ENCODE measurements at regions not wholly inside any gene's neighbourhood (a gene's known extent, or its start where the extent isn't known, plus 50 kb on each side); places are given as distances from the start of the nearest gene placed in this dataset.
"Not testable (repeated sequence)": the region's sequence is repeated elsewhere in the genome, so short reads cannot be mapped to it uniquely, and the experiment has no call there.

- DNase-seq = no peak
These were observed 107.5 kb upstream of the RBPJ start for GRCh38 chr4:26213317-26213716.

DNA sequence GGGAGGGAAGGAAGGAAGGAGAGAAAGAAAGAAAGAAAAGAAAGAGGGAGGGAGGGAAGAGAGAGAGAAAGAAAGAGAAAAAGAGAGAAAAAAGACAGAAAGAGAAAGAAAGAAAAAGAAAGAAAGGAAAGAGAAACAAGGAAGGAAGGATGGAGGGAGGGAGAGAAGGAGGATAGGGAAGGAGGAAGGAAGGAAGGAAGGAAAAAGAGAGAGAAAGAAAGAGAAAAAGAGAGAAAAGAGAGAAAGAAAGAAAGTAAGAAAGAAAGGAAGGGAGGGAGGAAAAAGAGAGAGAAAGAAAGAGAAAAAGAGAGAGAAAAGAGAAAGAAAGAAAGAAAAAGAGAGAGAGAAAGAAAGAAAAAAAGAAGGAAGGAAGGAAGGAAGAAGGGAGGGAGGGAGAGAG, 105.8 kb upstream of the RBPJ start:
- DNase-seq = no peak

- no peak for DNase-seq
These were observed 105.1 kb upstream of the RBPJ start for GRCh38 chr4:26215725-26216124.

DNA sequence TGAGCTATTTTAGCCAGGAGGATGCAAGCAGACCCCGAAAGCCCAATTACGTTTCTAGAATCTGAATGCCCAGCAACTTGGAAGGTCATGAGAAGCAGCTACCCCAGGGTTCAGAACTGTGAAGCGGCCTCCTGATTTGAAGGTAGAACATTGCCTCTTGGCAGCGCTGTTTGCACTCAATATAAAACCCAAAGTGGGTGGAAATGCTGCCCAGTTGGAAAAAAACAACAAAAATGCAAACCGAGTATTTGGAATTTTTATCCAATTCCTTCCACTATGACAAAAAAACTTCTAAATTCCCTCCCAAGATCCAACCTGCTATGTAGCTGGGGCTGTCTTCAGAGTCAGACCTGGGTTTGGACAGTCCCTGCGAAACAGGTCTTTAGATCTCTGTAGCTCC, 103.3 kb upstream of the RBPJ start:
- no peak for DNase-seq

DNA sequence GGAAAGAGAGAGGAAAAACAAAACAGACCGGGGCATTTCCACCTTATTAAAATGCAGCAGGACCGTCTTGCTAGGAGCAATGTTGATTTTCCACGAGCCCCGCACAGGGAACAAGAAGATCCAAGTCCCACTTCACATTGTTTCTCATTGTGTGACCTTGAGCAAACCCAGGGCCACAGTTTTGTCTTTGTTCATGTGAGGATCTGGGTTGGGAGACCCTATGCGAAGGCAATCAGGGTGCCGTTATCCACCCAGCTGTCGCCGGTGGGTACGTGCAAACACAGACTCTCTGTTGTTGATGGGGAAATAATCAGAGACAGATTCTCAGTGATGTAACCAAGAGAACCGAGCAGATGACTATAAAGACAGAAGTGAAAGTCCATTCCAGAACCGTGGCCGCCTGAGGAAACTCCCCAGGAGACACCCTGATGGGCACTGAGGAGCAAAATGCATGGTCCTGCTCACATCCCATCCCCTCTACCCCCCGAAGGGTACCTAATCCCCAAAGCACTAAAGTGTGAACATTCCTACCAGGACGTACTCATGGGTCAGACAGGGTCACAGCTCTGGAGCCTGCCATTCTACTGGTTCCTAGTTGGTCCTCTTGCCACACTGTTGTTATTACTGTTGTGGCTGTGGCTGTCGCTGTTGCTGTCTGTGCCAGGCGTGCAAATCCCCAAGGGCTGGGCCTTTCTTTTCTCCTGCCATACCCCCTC, 102.7 kb upstream of the RBPJ start:
- DNase-seq = peak; percentile 86 to 89

DNA sequence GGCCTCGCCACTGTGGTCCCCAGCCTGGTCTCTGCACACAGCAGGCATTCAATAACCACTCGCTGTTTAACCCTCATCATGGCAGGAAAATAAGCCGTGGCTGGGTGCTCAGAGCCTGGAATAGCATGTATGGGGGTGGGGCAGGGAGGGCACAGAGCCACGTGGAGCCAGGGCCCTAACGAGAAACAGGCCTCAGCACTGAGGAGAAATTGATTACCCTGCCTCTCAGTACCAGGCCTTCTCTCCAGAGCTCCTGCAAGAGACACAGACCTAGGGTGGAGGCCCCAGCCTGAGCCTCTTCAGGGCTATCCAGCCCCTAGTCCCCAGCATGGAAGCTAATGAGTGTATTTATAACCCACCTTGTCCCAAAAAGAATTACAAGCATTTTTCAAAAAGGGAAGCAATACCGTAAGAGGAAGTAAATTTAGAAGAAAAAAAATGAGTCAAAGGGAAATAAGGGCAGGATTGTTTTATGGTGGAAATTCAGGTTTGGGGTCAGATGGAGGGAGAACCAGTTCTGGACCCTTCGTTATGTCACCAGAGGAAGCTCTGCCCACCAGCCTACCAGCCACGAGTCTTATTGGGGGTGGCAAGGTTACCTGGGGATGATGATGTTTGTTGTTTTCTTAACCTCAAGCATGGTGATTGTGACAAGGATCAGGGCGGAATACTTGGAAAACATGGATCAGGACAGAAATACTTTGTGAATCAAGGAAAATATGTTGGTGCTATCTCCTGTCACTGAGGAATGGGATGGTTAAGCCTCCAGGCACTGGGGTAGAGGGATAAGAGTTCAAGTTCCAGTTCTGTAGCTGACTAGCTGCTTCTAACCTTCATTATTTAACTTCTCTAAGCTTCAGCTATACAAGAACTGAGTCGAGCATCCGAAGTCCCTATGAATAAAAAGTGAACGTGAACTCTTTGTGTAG, 101.9 kb upstream of the RBPJ start:
- peak; percentile 49 to 74 for DNase-seq

GRCh38 chr4:26220696-26221095, 100.1 kb upstream of the RBPJ start:
- no peak for DNase-seq

GRCh38 chr4:26223155-26223554, 97.7 kb upstream of the RBPJ start:
- no peak for DNase-seq

DNA sequence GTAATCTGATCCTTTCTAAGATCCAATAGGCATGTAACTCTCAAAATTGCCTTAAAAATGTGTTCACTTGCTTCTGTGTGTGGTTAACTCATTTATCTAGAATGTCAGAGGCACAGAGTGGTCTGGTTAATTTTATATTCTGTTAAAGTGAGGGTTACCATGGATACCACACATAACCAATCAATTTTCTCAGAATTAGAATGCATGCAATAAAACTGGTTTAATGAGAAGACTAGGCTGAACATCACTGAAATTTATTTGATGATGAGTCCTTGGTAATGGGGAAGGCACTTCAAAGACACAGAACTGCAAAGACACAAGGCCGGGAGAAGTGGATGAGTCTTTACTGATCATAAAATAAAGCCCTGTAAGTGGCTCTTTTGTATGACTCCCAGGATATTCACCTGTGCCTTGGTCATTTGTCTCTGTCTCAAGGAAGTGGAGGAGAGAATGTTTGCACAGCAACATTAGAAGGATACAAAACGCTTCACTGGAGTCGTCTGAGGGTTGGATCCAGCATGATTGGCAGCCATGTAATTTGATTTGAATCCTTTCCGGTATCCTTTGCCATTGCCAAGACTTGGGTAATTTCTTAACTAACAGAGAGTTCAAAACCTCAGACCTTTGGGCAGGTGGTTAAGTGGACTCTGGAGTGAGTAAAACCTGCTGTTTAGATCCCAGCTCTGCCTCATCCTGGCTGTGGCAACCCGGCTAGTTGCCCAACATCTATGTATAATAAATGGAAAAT, 94.0 kb upstream of the RBPJ start:
- no peak for DNase-seq

- no peak for DNase-seq
These were observed 93.1 kb upstream of the RBPJ start for GRCh38 chr4:26227601-26228229.

- DNase-seq = no peak
These were observed 91.9 kb upstream of the RBPJ start for GRCh38 chr4:26228883-26229282.

DNA sequence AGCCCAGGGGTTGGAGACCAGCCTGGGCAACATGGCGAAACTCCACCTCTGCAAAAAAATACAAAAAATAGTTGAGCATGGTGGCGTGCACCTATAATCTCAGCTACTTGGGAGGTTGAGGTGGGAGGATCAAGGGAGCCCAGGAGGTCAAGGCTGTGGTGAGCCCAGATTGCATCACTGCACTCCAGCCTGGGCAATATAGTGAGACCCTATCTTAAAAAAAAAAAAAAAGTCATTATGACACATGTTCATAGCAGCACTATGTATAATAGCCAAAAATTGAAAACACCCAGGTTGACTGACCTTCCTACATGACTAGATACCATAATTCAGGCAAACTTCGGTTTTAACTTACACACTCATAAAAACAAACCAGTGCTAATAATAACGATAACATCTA, 90.8 kb upstream of the RBPJ start:
- DNase-seq = no peak

DNA sequence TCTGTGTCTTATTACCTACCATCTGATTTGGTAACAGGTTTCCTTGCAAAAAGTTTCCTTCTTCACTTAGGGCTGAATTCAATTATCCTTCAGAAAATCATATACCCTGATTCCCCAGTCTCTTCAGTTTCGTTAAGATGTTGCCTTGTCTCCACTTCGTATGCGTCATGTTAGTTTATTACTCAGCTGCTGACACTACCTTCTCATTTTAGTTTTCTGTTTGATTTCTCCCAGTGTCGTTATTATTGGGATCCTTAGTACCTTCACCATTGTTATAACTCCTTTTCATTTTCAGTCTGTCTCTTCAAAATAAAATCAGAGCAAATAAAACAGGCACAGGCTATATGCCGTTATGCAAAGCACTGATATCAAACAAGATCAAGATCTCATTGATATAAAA, 87.5 kb upstream of the RBPJ start:
- no peak for DNase-seq

GRCh38 chr4:26235500-26235899, 85.3 kb upstream of the RBPJ start:
- peak; percentile 24 to 38 for DNase-seq

DNA sequence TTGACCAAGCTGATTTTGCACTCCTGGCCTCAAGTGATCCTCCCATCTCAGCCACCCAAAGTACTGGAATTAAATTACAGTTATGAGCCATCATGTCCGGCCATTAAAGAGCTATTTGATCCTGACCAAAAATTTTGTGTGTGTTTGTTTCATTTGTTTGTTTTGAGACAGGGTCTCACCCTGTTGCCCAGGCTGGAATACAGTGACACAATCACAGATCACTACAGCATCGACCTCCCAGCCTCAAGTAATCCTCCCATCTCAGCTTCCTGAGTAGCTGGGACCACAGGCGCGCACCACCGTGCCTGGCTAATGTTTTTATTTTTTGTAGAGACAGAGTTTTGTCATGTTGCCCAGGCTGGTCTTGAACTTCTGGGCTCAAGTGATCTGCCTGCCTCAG, 82.9 kb upstream of the RBPJ start:
- no peak for DNase-seq

GRCh38 chr4:26238426-26238777, 82.4 kb upstream of the RBPJ start:
- DNase-seq = no peak

- DNase-seq = peak in 1 of 2 donors; percentile 29
These were observed 81.8 kb upstream of the RBPJ start for GRCh38 chr4:26238778-26239679.

DNA sequence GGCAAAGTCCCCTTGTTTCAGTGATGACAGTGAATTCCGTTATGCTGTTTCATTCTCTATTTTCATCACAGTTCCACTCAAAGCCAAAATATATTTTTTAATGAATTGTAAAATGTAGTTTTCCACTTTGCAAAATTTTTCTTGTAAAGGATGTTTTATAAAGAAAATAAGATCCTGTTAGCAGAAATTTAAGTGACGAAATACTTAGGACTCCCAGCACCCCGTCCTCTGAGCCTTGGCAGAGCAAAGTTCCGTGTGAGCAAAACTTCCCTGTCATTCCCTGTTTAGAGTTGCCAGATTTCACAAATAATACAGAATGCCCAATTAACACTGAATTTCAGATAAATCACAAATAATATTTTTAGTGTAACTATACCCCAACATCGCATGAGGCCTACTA, 81.0 kb upstream of the RBPJ start:
- no peak for DNase-seq

GRCh38 chr4:26241179-26241578, 79.6 kb upstream of the RBPJ start:
- DNase-seq = no peak

- DNase-seq = no peak
These were observed 78.4 kb upstream of the RBPJ start for GRCh38 chr4:26242451-26242850.

- not testable (repeated sequence) for DNase-seq
These were observed 76.7 kb upstream of the RBPJ start for GRCh38 chr4:26244138-26244537.

DNA sequence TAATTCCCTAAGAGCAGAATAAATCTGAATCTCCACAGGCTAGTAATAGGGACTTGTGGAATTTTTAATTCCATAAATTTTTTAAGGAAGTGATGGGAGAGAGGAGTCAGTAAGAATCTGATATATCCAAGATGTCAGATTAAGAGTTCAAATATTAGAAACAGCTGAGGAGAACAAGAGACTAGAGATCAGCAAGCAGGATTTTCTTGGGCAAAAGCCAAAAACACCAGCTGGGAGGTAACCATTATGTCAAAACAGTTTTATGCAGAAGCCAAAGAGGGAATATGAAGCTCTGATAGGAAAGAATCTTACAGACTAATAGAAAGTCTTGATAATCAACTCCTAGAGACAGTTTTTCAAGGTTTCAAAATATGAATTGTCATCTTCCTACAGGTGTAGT, 72.2 kb upstream of the RBPJ start:
- no peak for DNase-seq
